K562 (cell line): ENCODE measurements at regions not wholly inside any gene's neighbourhood (a gene's known extent, or its start where the extent isn't known, plus 50 kb on each side); places are given as distances from the start of the nearest gene placed in this dataset.

Source experiments
- ZBTB11 ChIP-seq, 3 experiments: fragments of 200-800 bp in 1 of 3; fragments of 250-450 bp in 1 of 3; fragments of 450-650 bp in 1 of 3; sonication (Bioruptor Pico) in 1 of 3; sonication (Bioruptor generic) in 1 of 3; formaldehyde crosslinking in 1 of 3; IDR thresholded peaks; 2 replicates each; pipeline versions ENCODE4 v1.6.1 to v1.8.0; 2016 to 2022; ENCODE audit warnings: mild to moderate bottlenecking in 2 of 3, missing genetic modification characterization in 2 of 3, missing compliant biosample characterization in 1 of 3, moderate library complexity in 1 of 3
- ZNF318 ChIP-seq, 2 experiments: fragments of 450-650 bp; IDR thresholded peaks; 2 replicates each; pipeline ENCODE4 v1.6.1; 2016; ENCODE audit warnings: mild to moderate bottlenecking in 2 of 2, borderline replicate concordance in 1 of 2, low read depth in 1 of 2, moderate library complexity in 1 of 2

- TF ChIP-seq ZNF318 (IDR thresholded peaks at IDR 0.05; ENCODE audit: borderline replicate concordance in 1 of 2, low read depth in 1 of 2), result no peak
- no peak for TF ChIP-seq ZBTB11 (CRISPR knock-in tag; IDR thresholded peaks at IDR 0.05)
These were observed 344.4 kb upstream of the ASIC2 start (continued) for GRCh38 chr17:33637534-33637933.
